ENCODE measurements at regions not wholly inside any gene's neighbourhood (a gene's known extent, or its start where the extent isn't known, plus 50 kb on each side); places are given as distances from the start of the nearest gene placed in this dataset.

GRCh38 chr2:220892018-220892634 is 680.0 kb downstream of the EPHA4 start:
- Histone ChIP-seq H3K4me3 (no peak overlapping the region), H3K36me3 (no peaks in the 10 kb centered on the region), H3K9me3 (no peaks in the 10 kb centered on the region), H3K4me1 (peaks cover 0 to 13% (median 0%) of the 10 kb centered on the region in 9 donors), H3K27ac (no peak overlapping the region), H3K27me3 (no peaks in the 10 kb centered on the region)
- ATAC-seq (no peak), DNase-seq (no peak)
- TF ChIP-seq CTCF (IDR thresholded peaks at IDR 0.05), result no peak
- 89 to 92% methylated on average over 5 of the region's 5 CpGs for WGBS, 2 donors
- intact Hi-C loops (cut with DNase I), result loop anchor here in 1 of 10 donors (5.0 kb wide), 1 partner anchor 115 kb away; no protein-coding TSS in a partner anchor

DNA sequence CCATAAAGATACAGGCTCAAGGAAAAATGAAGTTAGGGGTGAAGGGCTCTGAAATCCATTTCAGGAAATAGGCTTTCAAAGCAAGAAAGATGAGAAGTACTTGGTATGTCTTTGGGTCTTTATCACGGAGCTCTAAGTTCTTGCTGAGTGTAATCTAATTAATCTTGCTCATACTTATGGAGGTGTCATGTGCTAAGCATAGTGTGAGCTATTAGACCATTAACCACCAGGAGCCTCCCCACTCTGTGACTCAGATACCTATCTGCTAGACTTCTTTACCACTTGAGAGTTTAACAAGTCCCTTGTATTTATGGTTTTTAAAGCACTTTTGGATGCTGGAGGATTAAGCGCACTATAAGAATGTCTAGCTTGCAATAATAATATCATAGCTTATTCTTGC is 678.7 kb downstream of the EPHA4 start:
- no peak overlapping the region for H3K27ac ChIP-seq
- no peaks in the 10 kb centered on the region for H3K9me3 ChIP-seq
- intact Hi-C loops (cut with DNase I), result loop anchor here in 1 of 10 donors (5.0 kb wide), 1 partner anchor 114 kb away; no protein-coding TSS in a partner anchor
- H3K27me3 ChIP-seq, result no peaks in the 10 kb centered on the region
- ATAC-seq (no peak), DNase-seq (no peak)
- 91 to 93% methylated on average over 2 of the region's 2 CpGs for WGBS, 2 donors
- no peak for TF ChIP-seq CTCF (IDR thresholded peaks at IDR 0.05)
- no peak overlapping the region for H3K4me3 ChIP-seq
- H3K4me1 ChIP-seq, result peaks cover 0 to 13% (median 0%) of the 10 kb centered on the region in 9 donors
- H3K36me3 ChIP-seq, result no peaks in the 10 kb centered on the region

- peak in 1 of 8 donors; percentile 62 for ATAC-seq
- 45 to 62% methylated on average over 1 of the region's 1 CpG for WGBS, 2 donors
Measured at GRCh38 chr2:220894069-220894468, 678.0 kb downstream of the EPHA4 start.

GRCh38 chr2:220899492-220899891 is 672.6 kb downstream of the EPHA4 start:
- intact Hi-C loops (cut with DNase I), result loop anchor here in 1 of 10 donors (1.0 kb wide), 1 partner anchor 44 kb away; no protein-coding TSS in a partner anchor
- TF ChIP-seq CTCF (IDR thresholded peaks at IDR 0.05), result no peak
- Histone ChIP-seq H3K4me1 (peaks cover 0 to 10% (median 0%) of the 10 kb centered on the region in 9 donors), H3K27ac (no peak overlapping the region), H3K4me3 (no peak overlapping the region), H3K27me3 (no peaks in the 10 kb centered on the region), H3K9me3 (no peaks in the 10 kb centered on the region), H3K36me3 (no peaks in the 10 kb centered on the region)
- 58 to 63% methylated on average over 1 of the region's 1 CpG for WGBS, 2 donors
- ATAC-seq (peak in 6 of 8 donors; percentile 52 to 84 (median 70)), DNase-seq (no peak)

More at GRCh38 chr2:220894069-220894468, 678.0 kb downstream of the EPHA4 start:
- Histone ChIP-seq H3K4me3 (no peak overlapping the region), H3K27me3 (no peaks in the 10 kb centered on the region), H3K36me3 (no peaks in the 10 kb centered on the region), H3K27ac (no peak overlapping the region), H3K4me1 (peaks cover 0 to 13% (median 0%) of the 10 kb centered on the region in 9 donors), H3K9me3 (no peaks in the 10 kb centered on the region)
- intact Hi-C loops (cut with DNase I), result loop anchor here in 1 of 10 donors (5.0 kb wide), 1 partner anchor 113 kb away; no protein-coding TSS in a partner anchor
- TF ChIP-seq CTCF (IDR thresholded peaks at IDR 0.05), result no peak
- DNase-seq, result no peak

Measured in heart right ventricle (tissue), 16 donors.